ENCODE measurements at regions not wholly inside any gene's neighbourhood (a gene's known extent, or its start where the extent isn't known, plus 50 kb on each side); places are given as distances from the start of the nearest gene placed in this dataset.
"Not testable (repeated sequence)": the region's sequence is repeated elsewhere in the genome, so short reads cannot be mapped to it uniquely, and the experiment has no call there.

- TF ChIP-seq TAF1 (conservative IDR thresholded peaks at IDR 0.05); CTCF (IDR thresholded peaks at IDR 0.05; ENCODE audit: low read depth, low read length, missing input control); REST (IDR thresholded peaks at IDR 0.05); ATF3 (IDR thresholded peaks at IDR 0.05); EGR1 (IDR thresholded peaks at IDR 0.05; ENCODE audit: low read depth in 2 of 2); RXRA (IDR thresholded peaks at IDR 0.05); RAD21 (IDR thresholded peaks at IDR 0.05); YY1 (IDR thresholded peaks at IDR 0.05); JUND (IDR thresholded peaks at IDR 0.05): not testable (repeated sequence)
These were observed 101.2 kb upstream of the CADM1 start for GRCh38 chr11:115605397-115605796.
